ENCODE measurements at regions not wholly inside any gene's neighbourhood (a gene's known extent, or its start where the extent isn't known, plus 50 kb on each side); places are given as distances from the start of the nearest gene placed in this dataset.
"Not testable (repeated sequence)": the region's sequence is repeated elsewhere in the genome, so short reads cannot be mapped to it uniquely, and the experiment has no call there.

DNA sequence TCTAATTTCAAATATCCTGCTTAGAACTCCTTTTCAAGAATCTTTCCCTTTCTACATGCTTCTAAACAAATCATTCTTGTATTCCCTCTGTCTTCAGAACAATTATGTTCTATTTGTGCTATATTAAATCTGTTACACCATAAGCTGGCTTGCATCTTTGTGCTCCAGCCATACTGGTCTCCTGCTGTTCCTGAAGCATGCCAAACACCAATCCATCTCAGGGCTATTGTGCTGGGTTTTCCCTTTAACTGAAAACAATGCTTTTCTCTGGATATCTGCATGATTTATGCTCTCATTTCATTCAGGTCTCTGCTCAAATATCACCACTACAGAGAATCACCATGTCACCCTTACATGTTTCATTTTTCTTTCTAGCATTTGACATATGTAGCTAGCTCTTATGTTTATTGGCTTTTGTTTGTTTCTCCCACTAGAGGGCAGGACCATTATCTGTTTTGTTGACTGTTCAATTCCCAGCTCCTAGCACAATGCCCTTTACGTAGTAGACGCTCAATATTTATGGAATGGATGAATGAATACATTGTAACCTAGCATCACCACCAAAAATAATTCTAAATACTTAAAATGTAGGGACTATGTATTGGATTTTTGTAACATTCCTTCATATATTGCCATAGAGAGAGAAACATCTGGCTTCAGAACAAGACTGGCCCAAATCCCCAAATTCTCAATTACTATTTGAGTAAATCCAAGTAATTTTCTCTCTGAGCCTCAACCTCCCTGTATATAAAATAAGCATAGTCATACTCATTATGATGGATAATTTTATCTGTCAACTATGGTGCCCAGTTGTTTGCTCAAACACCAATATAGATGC is 302.0 kb upstream of the SYT1 start:
- H3K4me3 ChIP-seq (ENCODE audit: low read depth, low read length): no peak overlapping the region
- DNase-seq (ENCODE audit: low read depth): no peak

- no peak for DNase-seq (ENCODE audit: low read depth)
- H3K4me3 ChIP-seq (ENCODE audit: low read depth, low read length): no peak overlapping the region
Observed at GRCh38 chr12:78563826-78564225, 300.7 kb upstream of the SYT1 start.

DNA sequence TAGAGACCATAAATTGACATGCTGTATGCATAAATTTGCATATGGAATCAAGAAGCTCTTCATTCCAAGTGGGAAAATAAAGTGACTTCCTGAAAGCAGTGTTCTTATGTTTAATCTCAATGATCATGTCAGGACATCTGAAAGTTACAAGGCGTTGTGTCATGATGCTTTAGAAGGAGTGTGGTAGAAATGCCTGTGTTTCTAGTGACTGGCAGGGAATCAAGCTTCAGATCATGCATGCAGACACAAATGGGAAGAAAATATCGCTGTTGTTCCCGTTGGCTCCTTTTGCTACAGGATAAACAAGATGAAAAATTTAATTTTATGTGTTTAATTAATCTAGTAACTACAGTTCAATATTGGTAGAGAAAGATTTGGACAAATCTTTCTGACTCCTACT is 298.1 kb upstream of the SYT1 start:
- H3K4me3 ChIP-seq (ENCODE audit: low read depth, low read length): no peak overlapping the region
- no peak for DNase-seq (ENCODE audit: low read depth)

DNA sequence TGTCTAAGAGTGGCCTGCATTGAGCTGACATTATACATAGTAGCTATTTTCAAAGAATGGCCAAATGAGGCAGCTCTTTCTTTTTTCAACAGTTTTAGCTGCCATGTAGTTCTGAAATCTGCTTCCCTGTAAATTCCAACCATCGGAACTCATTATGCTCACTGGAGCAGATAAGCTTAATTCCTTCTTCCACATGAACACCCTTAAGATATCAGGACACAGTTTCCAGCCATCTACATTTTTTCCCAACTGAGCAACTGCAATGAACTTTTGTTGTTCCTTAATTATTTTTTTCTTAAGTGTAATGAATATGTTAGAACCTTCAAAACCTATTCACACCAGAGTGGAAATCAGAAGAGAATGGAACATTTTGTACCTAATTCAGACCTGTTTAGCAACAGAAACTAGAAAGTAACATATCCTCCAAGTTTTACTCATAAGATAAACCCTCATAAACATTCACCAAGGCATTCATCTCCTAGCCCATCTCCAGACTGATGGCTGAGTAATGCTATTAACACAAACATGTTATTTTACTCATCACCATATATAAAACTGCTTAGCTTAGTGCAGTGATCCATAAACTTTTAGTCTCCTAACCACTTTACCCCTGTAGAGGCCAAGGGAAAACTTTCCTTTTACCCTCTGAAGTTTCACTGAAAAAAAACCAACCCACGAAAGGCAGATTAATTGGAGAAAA is 296.1 kb upstream of the SYT1 start:
- DNase-seq (ENCODE audit: low read depth): peak; percentile 8
- no peak overlapping the region for H3K4me3 ChIP-seq (ENCODE audit: low read depth, low read length)

GRCh38 chr12:78571953-78572352 is 292.6 kb upstream of the SYT1 start:
- H3K4me3 ChIP-seq (ENCODE audit: low read depth, low read length): no peak overlapping the region
- no peak for DNase-seq (ENCODE audit: low read depth)

DNA sequence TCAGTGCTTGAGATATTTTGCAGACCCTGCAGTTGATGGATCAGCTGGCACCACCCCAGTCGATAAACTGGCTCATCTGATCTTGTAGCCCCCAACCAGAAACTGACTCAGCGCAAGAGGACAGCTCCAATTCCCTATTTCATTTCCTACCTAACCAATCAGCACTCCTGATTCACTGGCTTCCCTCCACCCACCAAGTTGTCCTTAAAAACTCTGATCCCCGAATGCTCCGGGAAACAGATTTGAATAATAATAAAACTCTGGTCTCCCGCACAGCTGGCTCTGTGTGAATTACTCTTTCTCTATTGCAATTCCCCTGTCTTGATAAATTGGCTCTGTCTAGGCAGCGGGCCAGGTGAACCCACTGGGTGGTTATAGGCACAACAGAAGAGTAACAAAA is 289.4 kb upstream of the SYT1 start:
- not testable (repeated sequence) for H3K4me3 ChIP-seq (ENCODE audit: low read depth, low read length); DNase-seq (ENCODE audit: low read depth)

- no peak overlapping the region for H3K4me3 ChIP-seq (ENCODE audit: low read depth, low read length)
- no peak for DNase-seq (ENCODE audit: low read depth)
Observed at GRCh38 chr12:78579846-78580245, 284.7 kb upstream of the SYT1 start.

GRCh38 chr12:78580296-78580695 is 284.3 kb upstream of the SYT1 start:
- no peak for DNase-seq (ENCODE audit: low read depth)
- H3K4me3 ChIP-seq (ENCODE audit: low read depth, low read length): no peak overlapping the region

GRCh38 chr12:78584695-78585094 is 279.9 kb upstream of the SYT1 start:
- no peak for DNase-seq (ENCODE audit: low read depth)

GRCh38 chr12:78585132-78585531 is 279.4 kb upstream of the SYT1 start:
- DNase-seq (ENCODE audit: low read depth): no peak

More at GRCh38 chr12:78584695-78585094, 279.9 kb upstream of the SYT1 start:
- H3K4me3 ChIP-seq (ENCODE audit: low read depth, low read length): no peak overlapping the region

DNA sequence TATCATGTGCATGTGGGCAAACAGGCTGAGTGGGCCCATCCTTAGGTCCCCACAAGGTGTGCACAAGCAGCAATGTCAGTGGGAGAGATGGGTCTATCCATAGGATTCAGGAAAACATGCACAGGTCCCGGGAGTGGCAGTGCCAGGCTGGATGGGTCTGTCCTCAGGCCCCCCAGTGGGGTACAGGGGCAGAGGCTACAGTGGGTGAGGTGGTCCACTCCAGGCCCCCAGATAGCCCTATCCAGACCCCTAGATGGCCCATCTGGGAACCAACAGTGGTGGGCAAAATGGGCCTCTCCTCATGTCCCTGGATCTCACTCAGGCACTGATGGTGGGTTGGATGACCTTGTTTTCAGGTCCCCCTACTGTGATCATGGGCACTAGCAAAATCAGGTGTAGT is 277.8 kb upstream of the SYT1 start:
- no peak for DNase-seq (ENCODE audit: low read depth)
- no peak overlapping the region for H3K4me3 ChIP-seq (ENCODE audit: low read depth, low read length)

More at GRCh38 chr12:78585132-78585531, 279.4 kb upstream of the SYT1 start:
- no peak overlapping the region for H3K4me3 ChIP-seq (ENCODE audit: low read depth, low read length)

GRCh38 chr12:78599366-78599765 is 265.2 kb upstream of the SYT1 start:
- DNase-seq (ENCODE audit: low read depth): no peak
- H3K4me3 ChIP-seq (ENCODE audit: low read depth, low read length): no peak overlapping the region

DNA sequence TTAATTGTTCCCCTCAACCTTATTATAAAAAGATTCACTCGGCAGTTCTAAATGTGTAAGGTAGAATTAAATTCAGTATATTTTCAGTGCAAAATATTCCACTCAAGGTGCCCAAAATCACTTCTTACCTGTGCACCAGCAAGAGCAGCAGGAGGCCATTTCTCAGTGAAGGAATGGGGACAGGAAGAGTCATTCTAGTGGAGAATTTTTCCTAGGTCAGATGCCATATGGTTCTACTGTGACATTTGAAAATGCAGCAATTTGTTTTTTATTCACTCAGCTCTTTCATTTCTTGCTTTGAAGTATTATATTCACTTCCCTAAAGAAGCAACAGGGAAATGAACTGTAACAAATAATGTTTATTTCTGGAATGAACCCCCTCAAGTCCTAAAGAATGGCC is 264.0 kb upstream of the SYT1 start:
- DNase-seq (ENCODE audit: low read depth): no peak

DNA sequence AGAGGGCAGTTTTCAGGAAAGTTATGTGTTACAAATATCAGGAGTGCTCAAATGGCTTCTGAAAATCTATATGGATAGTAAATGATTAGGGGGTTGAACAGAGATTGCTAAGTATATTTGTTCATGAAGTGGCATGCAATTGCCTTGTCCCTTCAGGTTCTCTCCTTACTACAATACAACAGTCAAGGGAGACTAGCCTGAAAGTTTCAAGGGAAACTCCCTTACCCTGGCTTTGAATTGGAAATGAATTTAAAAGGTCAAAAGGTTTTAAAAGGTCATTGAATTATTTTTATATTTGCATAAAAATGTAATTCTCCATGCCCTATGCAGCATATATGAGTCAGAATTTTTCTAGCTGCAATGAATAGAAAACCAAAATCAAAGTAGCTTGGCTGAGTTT is 253.1 kb upstream of the SYT1 start:
- no peak overlapping the region for H3K4me3 ChIP-seq (ENCODE audit: low read depth, low read length)
- DNase-seq (ENCODE audit: low read depth): no peak

More for the DNA sequence above, 264.0 kb upstream of the SYT1 start:
- H3K4me3 ChIP-seq (ENCODE audit: low read depth, low read length): no peak overlapping the region

- no peak overlapping the region for H3K4me3 ChIP-seq (ENCODE audit: low read depth, low read length)
- DNase-seq (ENCODE audit: low read depth): no peak
Observed at GRCh38 chr12:78612190-78612589, 252.4 kb upstream of the SYT1 start.

DNA sequence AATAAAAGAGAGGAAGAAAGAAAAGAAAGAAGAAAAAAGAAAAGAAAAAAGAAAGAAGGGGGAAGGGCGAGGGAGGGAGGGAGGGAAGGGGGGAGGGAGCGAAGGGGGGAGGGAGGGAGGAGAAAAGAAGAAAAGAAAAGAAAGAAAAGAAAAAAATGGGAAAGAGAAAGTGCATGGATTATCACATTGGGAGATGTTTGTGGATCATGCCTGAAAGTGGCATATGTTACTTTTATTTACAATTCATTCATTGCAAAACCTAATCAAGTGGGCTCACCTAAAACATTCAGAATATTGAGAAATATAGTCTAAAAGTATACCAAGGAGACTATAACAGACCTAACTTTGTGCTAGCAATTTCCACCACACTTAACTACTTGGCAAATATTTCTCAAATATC is 246.9 kb upstream of the SYT1 start:
- DNase-seq (ENCODE audit: low read depth): no peak
- no peak overlapping the region for H3K4me3 ChIP-seq (ENCODE audit: low read depth, low read length)

- no peak for DNase-seq (ENCODE audit: low read depth)
Observed at GRCh38 chr12:78622529-78623195, 241.9 kb upstream of the SYT1 start.

DNA sequence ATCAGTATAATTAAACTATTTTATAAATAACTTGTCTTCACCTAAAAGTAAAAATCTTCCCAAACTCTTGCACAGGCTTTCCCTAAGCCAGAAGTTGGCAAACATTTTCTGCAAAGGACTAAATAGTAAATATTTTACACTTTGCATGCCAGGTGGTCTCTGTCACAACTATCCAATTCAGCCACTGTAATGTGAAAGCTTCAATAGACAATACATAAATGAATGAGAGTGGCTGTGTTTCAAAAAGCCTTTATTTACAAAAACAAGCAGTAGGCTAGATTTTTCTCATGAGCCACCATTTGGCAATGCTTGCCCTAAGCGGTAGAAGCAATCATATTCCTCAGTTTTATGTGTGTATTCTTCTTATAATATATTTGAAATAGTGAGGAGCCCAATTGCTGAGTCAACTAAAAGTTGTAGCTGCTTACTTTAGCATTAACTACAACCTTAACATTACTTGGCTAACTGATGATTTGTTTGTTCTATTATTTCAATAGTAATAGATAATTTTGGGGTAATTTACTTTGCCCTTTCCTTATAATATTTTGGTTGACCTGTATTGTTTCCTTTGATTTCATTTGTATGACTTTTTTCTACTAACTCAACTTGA is 236.0 kb upstream of the SYT1 start:
- H3K4me3 ChIP-seq (ENCODE audit: low read depth, low read length): no peak overlapping the region

More at GRCh38 chr12:78622529-78623195, 241.9 kb upstream of the SYT1 start:
- H3K4me3 ChIP-seq (ENCODE audit: low read depth, low read length): no peak overlapping the region

DNA sequence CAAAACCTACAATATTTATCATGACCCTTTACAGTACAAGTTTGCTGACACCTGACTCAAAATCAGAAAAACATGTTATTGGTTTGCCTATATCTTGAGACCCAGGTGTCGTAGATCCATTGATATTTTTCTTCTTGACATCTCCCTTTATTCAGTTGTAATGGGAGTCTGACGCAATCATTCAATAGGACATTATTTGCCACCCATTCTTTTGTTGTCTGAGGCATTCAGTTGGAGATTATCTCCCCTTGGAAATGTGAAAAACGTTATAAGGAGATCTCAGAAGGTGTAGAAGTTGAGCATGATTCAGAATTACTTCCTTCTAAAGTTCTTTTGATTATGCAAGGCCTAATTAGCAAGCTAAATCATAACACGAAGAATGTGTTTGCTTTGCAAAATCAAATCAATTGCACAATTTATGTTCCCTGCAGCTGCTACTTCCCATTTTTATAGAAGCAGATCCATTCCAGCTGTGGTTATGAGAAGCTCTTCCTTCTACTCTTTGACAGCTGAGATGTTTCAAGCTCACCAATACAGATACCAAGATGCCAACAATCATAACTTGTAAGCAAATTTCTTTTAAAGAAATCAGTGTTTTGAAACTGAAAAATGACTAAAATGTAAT is 228.2 kb upstream of the SYT1 start:
- H3K4me3 ChIP-seq (ENCODE audit: low read depth, low read length): no peak overlapping the region
- no peak for DNase-seq (ENCODE audit: low read depth)

More for the DNA sequence above, 236.0 kb upstream of the SYT1 start:
- DNase-seq (ENCODE audit: low read depth): no peak

Measured in skeletal muscle cell (primary cell).